Endothelial cell (in vitro differentiated cells): ENCODE measurements at regions not wholly inside any gene's neighbourhood (a gene's known extent, or its start where the extent isn't known, plus 50 kb on each side); places are given as distances from the start of the nearest gene placed in this dataset.

Experiments
- DNase-seq: peaks from one replicate; pipeline ENCODE4 v3.0.0; 2021; ENCODE audit warnings: low spot score
- H3K27ac Mint-ChIP-seq: one replicate; pipeline ENCODE4 v1.8.0; 2021; ENCODE audit warnings: mixed read lengths, inconsistent platforms; ENCODE audit not compliant: unreplicated experiment
- H3K27me3 Mint-ChIP-seq: one replicate; pipeline ENCODE4 v1.8.0; 2021; ENCODE audit warnings: mild to moderate bottlenecking, moderate library complexity, mixed read lengths, inconsistent platforms; ENCODE audit not compliant: unreplicated experiment
- H3K36me3 Mint-ChIP-seq: one replicate; pipeline ENCODE4 v1.8.0; 2021; ENCODE audit warnings: mild to moderate bottlenecking, low read depth, mixed read lengths, inconsistent platforms; ENCODE audit not compliant: unreplicated experiment
- H3K4me1 Mint-ChIP-seq: one replicate; pipeline ENCODE4 v1.8.0; 2021; ENCODE audit warnings: mild to moderate bottlenecking, mixed read lengths, inconsistent platforms; ENCODE audit not compliant: unreplicated experiment
- H3K4me3 Mint-ChIP-seq: one replicate; pipeline ENCODE4 v1.8.0; 2021; ENCODE audit warnings: mild to moderate bottlenecking, mixed read lengths, inconsistent platforms; ENCODE audit not compliant: unreplicated experiment
- H3K9me3 Mint-ChIP-seq: one replicate; pipeline ENCODE4 v1.8.0; 2021; ENCODE audit warnings: mixed read lengths, inconsistent platforms; ENCODE audit not compliant: unreplicated experiment
- CTCF ChIP-seq: fragments of 200-600 bp; sonication (generic); IDR thresholded peaks from one replicate; pipeline ENCODE4 v1.5.0; 2021; ENCODE audit warnings: antibody characterized with exemption; ENCODE audit not compliant: unreplicated experiment

GRCh38 chr16:51556694-51557340, 405.7 kb upstream of the SALL1 start:
- Mint-ChIP-seq H3K27ac (no peak overlapping the region), H3K9me3 (no peaks in the 10 kb centered on the region), H3K4me1 (no peaks in the 10 kb centered on the region), H3K4me3 (no peak overlapping the region), H3K36me3 (no peaks in the 10 kb centered on the region), H3K27me3 (peaks cover 2% of the 10 kb centered on the region)
- DNase-seq = no peak
- no peak for TF ChIP-seq CTCF

- Mint-ChIP-seq H3K4me3 (no peak overlapping the region), H3K9me3 (no peaks in the 10 kb centered on the region), H3K27ac (no peak overlapping the region), H3K27me3 (peaks cover 2% of the 10 kb centered on the region), H3K4me1 (no peaks in the 10 kb centered on the region), H3K36me3 (no peaks in the 10 kb centered on the region)
- TF ChIP-seq CTCF = no peak
- DNase-seq = no peak
Measured at GRCh38 chr16:51553910-51554309, 402.8 kb upstream of the SALL1 start.

- H3K27ac Mint-ChIP-seq = no peak overlapping the region
- no peak for TF ChIP-seq CTCF
- H3K9me3 Mint-ChIP-seq = no peaks in the 10 kb centered on the region
- DNase-seq = no peak
- H3K27me3 Mint-ChIP-seq = peaks cover 2% of the 10 kb centered on the region
- H3K4me1 Mint-ChIP-seq = no peaks in the 10 kb centered on the region
- H3K4me3 Mint-ChIP-seq = no peak overlapping the region
- no peaks in the 10 kb centered on the region for H3K36me3 Mint-ChIP-seq
Measured at GRCh38 chr16:51553314-51553713, 402.2 kb upstream of the SALL1 start.

- H3K27me3 Mint-ChIP-seq = no peaks in the 10 kb centered on the region
- no peaks in the 10 kb centered on the region for H3K4me1 Mint-ChIP-seq
- no peak overlapping the region for H3K4me3 Mint-ChIP-seq
- no peak for TF ChIP-seq CTCF
- no peak overlapping the region for H3K27ac Mint-ChIP-seq
- H3K9me3 Mint-ChIP-seq = no peaks in the 10 kb centered on the region
- H3K36me3 Mint-ChIP-seq = no peaks in the 10 kb centered on the region
- DNase-seq = no peak
Measured at GRCh38 chr16:51550800-51551347, 399.8 kb upstream of the SALL1 start.

- H3K27me3 Mint-ChIP-seq = no peaks in the 10 kb centered on the region
- no peak overlapping the region for H3K27ac Mint-ChIP-seq
- no peak for TF ChIP-seq CTCF
- peaks cover 5% of the 10 kb centered on the region for H3K4me1 Mint-ChIP-seq
- H3K36me3 Mint-ChIP-seq = no peaks in the 10 kb centered on the region
- no peak for DNase-seq
- H3K9me3 Mint-ChIP-seq = no peaks in the 10 kb centered on the region
- H3K4me3 Mint-ChIP-seq = no peak overlapping the region
Measured at GRCh38 chr16:51549836-51550235, 398.8 kb upstream of the SALL1 start.
